ENCODE measurements at regions not wholly inside any gene's neighbourhood (a gene's known extent, or its start where the extent isn't known, plus 50 kb on each side); places are given as distances from the start of the nearest gene placed in this dataset.
"Not testable (repeated sequence)": the region's sequence is repeated elsewhere in the genome, so short reads cannot be mapped to it uniquely, and the experiment has no call there.

GRCh38 chr11:103585401-103585800 lies 451.0 kb upstream of the DDI1 start:
- no peak for DNase-seq (ENCODE audit: low spot score)

- no peak for DNase-seq (ENCODE audit: low spot score)
Measured at GRCh38 chr11:103585911-103586310, 450.5 kb upstream of the DDI1 start.

DNA sequence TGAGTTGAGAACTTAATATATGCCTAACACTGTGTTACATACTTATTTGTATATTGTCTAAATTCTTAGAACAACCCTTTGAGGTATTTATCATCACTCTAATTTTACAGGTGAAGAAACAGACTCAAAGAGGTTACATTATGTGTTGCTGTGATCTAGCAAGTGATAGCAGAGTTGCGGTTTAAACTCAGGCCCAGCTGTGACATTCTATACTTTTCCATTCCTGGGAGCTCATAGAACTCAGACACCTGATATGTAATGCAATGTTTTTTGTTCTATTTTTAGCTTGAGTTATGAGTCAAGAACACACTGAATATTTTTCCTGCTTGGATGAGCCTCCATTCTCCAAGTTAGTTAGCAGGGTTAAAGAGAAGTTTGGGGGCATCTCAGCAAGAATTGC lies 449.7 kb upstream of the DDI1 start:
- no peak for DNase-seq (ENCODE audit: low spot score)

DNA sequence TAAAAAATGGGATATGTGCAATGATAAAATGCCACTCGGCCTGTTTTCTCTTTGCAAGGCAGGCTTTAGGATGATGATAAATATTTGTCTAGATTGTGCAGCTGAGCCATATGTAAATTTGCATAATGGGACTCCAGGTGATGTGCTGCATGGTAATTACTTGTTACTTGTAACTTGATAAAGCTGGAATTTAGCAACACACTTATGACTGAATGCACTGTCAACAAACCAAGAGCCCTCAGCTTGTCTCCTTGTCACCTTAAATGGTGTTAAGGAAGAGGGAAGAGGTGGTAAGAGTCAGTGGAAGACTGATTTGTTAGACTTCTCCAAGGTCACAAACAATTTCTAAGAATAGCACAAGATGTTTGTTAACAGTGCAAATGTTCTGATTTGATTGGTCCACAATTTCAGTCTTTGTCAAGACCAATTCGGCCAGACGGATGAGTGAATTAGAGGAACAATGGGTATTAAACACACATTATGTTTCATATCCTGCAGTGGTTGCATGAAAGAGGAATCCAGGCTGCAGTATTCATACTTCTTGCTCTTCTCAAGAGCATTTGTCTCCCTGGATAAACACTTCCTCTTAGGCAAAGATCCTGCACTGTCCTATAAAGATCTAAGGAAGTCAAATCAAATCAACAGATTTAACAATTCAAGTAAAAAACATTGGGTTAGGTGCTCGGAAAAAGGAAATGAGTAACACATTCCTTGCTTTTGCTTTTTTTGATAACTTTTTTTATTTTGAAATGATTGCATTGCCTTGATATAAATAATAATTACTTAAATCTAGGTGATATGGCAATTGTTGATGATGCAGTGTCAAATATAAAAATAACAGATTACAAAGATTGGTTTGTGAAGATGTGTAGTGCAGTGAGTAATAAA lies 448.3 kb upstream of the DDI1 start:
- DNase-seq (ENCODE audit: low spot score), result no peak

DNA sequence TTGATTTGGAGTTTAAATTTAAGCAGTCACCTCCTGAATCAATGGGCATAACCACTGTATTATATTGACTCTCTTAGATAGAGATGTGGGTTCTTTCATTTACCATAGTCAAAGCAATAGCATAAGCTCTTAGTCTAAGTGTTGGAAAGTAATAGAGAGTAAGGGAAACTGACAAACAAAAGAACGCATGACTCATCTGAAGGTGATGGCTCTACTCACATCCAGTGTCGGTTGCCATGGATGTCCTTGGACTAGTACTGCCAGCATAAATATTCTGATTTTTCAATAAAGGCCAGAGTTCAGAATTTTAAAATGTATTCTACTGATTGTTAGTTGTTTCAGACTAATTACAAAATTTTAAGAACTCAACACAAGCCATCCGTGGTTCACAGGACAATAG lies 444.9 kb upstream of the DDI1 start:
- no peak for DNase-seq (ENCODE audit: low spot score)

- no peak for DNase-seq (ENCODE audit: low spot score)
Measured at GRCh38 chr11:103594283-103594682, 442.2 kb upstream of the DDI1 start.

DNA sequence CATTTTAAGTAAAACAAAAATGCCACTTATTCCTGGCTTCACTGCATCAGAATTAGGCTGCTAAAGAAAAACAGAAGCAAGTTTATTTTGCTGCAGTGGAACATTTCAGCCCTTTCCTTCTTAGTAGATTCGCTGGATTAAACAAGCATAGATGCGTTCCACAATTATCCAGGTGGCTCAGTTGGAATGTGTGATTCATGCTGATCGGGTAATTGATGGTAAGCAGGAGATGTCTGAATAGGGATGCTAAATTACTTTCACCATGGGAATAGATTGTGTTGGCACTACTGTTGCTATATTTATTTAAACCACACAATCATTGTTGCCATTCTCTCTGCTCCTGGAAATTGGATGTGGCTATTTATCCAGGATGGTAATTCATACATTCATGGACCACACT lies 440.1 kb upstream of the DDI1 start:
- DNase-seq (ENCODE audit: low spot score), result no peak

GRCh38 chr11:103601225-103601846 lies 435.1 kb upstream of the DDI1 start:
- no peak for DNase-seq (ENCODE audit: low spot score)

- no peak for DNase-seq (ENCODE audit: low spot score)
Measured at GRCh38 chr11:103602840-103603239, 433.6 kb upstream of the DDI1 start.

- no peak for DNase-seq (ENCODE audit: low spot score)
Measured at GRCh38 chr11:103604310-103604709, 432.1 kb upstream of the DDI1 start.

DNA sequence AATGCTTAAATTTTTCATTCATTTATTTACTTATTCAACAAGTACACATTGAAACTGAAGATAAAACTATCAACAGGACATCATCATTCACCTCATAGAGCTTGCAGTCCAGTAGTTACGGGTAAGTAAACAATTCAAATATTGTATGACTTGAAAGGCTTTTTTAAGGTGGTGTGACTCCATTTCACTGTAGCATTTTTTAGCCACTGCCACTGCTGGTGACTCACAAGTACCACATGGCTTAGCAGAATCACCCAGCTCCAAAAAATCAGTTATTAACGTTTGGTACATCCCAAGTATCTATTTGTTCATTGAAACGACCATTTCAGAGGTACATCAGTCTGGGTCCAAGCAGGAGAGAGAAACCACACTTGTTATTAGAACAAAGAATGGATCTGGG lies 427.9 kb upstream of the DDI1 start:
- DNase-seq (ENCODE audit: low spot score), result no peak

DNA sequence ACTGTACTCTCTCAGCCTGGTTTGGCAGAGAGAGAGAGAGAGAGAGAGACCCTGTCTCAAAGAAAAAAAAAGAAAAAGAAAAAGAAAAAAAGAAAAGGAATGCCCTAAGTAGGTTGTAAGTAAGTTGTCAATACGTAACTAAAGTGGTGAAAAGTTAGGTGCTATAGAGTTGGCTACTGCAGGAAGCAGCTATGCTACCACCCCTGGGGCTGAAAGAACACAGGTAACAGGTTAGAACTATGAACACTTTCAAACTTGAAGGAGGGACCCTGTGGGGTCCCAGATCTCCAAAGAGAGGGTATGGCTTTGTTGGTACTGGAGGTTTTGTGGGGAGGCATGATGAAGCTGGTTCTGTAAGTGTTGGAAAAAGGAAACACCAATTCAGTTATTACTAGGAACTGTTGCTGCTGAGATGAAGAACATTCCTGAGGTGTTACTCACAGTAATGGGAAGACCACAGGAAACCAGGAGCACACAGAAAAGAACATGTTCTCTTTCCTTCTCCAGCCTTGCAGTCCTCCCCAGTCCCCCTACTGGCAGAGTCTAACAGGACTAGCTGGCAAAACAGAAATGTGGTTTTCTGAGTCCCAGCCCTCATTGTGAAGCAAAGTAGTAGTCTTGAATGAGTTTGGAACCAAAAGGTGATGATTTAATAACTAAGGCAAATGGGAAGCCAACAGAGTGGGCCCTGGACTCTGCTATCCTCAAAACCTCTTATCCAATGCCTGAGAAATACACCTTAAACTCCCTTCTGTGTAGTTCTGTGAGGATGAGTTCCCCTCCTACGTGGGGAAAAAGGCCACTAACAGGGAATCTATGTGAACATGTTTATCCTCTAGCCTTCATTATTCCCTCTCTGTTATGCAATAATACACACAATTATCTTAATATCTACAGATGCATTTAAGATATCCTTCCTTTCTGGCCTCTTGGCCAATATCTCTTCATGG lies 427.0 kb upstream of the DDI1 start:
- DNase-seq (ENCODE audit: low spot score), result no peak

GRCh38 chr11:103610435-103610834 lies 426.0 kb upstream of the DDI1 start:
- no peak for DNase-seq (ENCODE audit: low spot score)

GRCh38 chr11:103611526-103612260 lies 424.7 kb upstream of the DDI1 start:
- not testable (repeated sequence) for DNase-seq (ENCODE audit: low spot score)

GRCh38 chr11:103612451-103612850 lies 424.0 kb upstream of the DDI1 start:
- not testable (repeated sequence) for DNase-seq (ENCODE audit: low spot score)

- not testable (repeated sequence) for DNase-seq (ENCODE audit: low spot score)
Measured at GRCh38 chr11:103616586-103616985, 419.9 kb upstream of the DDI1 start.

DNA sequence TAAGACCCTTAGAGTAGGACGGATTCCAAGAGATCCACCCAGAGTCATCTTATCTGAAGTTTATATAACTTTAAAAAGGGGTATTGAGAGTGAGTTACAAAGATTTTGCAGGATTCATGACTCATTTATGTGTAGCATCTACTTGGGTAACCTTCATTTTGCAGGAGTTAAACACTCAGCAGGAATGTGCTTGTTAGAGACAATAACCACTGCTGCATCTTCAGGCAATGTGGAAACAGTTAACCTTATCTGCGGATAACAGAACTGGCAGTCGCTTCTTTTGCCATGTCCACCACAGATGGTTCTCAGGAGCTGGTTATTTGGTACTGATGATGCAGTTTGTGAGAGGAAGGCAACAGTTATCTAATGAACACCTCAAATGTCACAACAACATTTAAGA lies 417.9 kb upstream of the DDI1 start:
- DNase-seq (ENCODE audit: low spot score), result no peak

- DNase-seq (ENCODE audit: low spot score), result no peak
Measured at GRCh38 chr11:103619480-103619879, 417.0 kb upstream of the DDI1 start.

- DNase-seq (ENCODE audit: low spot score), result no peak
Measured at GRCh38 chr11:103619938-103620337, 416.5 kb upstream of the DDI1 start.

- no peak for DNase-seq (ENCODE audit: low spot score)
Measured at GRCh38 chr11:103622296-103622695, 414.1 kb upstream of the DDI1 start.

DNA sequence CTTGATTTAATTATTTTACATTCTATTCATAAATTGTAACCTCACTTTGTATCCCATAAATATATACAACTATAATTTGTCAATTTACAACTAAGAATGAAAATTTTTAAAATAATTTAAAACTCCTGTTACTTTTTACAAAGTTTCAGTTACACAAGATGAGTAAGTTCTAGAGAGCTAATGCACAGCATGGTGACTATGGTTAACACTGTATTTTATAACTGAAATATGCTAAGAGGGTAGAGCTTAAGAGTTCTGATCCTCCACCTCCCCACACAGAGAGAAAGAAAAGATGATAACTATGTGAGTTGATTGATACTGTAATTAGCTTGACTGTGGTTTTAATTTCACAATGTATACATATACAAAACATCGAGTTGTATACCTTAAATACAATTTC lies 412.5 kb upstream of the DDI1 start:
- no peak for DNase-seq (ENCODE audit: low spot score)

All from left forelimb (tissue), 1 donor.